HEK293T (cell line): ENCODE measurements at regions not wholly inside any gene's neighbourhood (a gene's known extent, or its start where the extent isn't known, plus 50 kb on each side); places are given as distances from the start of the nearest gene placed in this dataset.

Experiments
- ARNT ChIP-seq: fragments of 450-650 bp; IDR thresholded peaks from 2 replicates; pipeline ENCODE4 v1.6.1; 2017; ENCODE audit warnings: mild to moderate bottlenecking
- BHLHE40 ChIP-seq: fragments of 450-650 bp; IDR thresholded peaks from 2 replicates; pipeline ENCODE4 v1.6.1; 2016; ENCODE audit warnings: mild to moderate bottlenecking, moderate library complexity, borderline replicate concordance
- CTBP1 ChIP-seq: fragments of 450-650 bp; IDR thresholded peaks from 2 replicates; pipeline ENCODE4 v1.6.1; 2016; ENCODE audit warnings: borderline replicate concordance
- ELF4 ChIP-seq: fragments of 450-650 bp; IDR thresholded peaks from 2 replicates; pipeline ENCODE4 v1.6.1; 2017; ENCODE audit warnings: antibody characterized with exemption
- FOXA1 ChIP-seq: fragments of 450-650 bp; IDR thresholded peaks from 2 replicates; pipeline ENCODE4 v1.6.1; 2016; ENCODE audit warnings: mild to moderate bottlenecking
- FOXK2 ChIP-seq: fragments of 450-650 bp; IDR thresholded peaks from 2 replicates; pipeline ENCODE4 v1.6.1; 2016; ENCODE audit warnings: mild to moderate bottlenecking
- FOXM1 ChIP-seq: fragments of 450-650 bp; IDR thresholded peaks from 2 replicates; pipeline ENCODE4 v1.6.1; 2017; ENCODE audit warnings: mild to moderate bottlenecking, borderline replicate concordance
- HDGF ChIP-seq: fragments of 450-650 bp; IDR thresholded peaks from 2 replicates; pipeline ENCODE4 v1.6.1; 2017; ENCODE audit warnings: antibody characterized with exemption, borderline replicate concordance
- NFRKB ChIP-seq: fragments of 450-650 bp; IDR thresholded peaks from 2 replicates; pipeline ENCODE4 v1.6.1; 2016; ENCODE audit warnings: mild to moderate bottlenecking, moderate library complexity
- PKNOX1 ChIP-seq: fragments of 450-650 bp; IDR thresholded peaks from 2 replicates; pipeline ENCODE4 v1.6.1; 2016
- SP1 ChIP-seq: fragments of 450-650 bp; IDR thresholded peaks from 2 replicates; pipeline ENCODE4 v1.6.1; 2017
- SUZ12 ChIP-seq: fragments of 450-650 bp; IDR thresholded peaks from 2 replicates; pipeline ENCODE4 v1.6.1; 2016; ENCODE audit warnings: mild to moderate bottlenecking
- TARDBP ChIP-seq: fragments of 450-650 bp; IDR thresholded peaks from 2 replicates; pipeline ENCODE4 v1.6.1; 2016
- ZNF384 ChIP-seq: fragments of 450-650 bp; IDR thresholded peaks from 2 replicates; pipeline ENCODE4 v1.6.1; 2016

DNA sequence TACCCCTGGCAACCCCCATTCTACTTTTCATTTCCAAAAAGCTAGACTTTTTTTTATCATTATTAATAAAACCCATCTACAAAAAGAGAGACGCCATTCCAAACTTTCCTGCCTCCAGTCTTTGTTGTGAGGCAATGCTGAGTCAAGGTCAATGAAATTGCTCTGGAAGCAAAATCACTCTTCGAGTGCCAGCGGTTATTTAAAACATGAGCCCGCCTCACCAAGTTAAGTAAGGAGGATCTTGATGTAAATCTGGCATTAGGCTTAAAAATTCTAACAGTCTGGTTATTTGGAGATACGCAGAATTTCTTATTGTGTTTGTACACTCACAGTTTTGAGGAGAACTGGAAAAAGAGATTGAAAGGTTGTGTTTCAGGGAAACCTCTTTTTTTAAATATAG lies 1196.3 kb downstream of the TYW1 start:
- TF ChIP-seq FOXK2: no peak
- TF ChIP-seq FOXM1: no peak
- TF ChIP-seq SUZ12: no peak
- no peak for TF ChIP-seq FOXA1
- TF ChIP-seq BHLHE40: no peak
- TF ChIP-seq SP1: no peak
- TF ChIP-seq PKNOX1: no peak
- no peak for TF ChIP-seq CTBP1
- TF ChIP-seq HDGF: no peak
- no peak for TF ChIP-seq ELF4
- TF ChIP-seq ZNF384: no peak
- TF ChIP-seq NFRKB: no peak
- TF ChIP-seq TARDBP: no peak
- no peak for TF ChIP-seq ARNT
